DOHH2 (cell line): ENCODE measurements at regions not wholly inside any gene's neighbourhood (a gene's known extent, or its start where the extent isn't known, plus 50 kb on each side); places are given as distances from the start of the nearest gene placed in this dataset.

ENCODE experiments used
- H3F3A ChIP-seq: fragments of 200-600 bp; sonication (generic), shearing (Covaris generic); 2 replicates; pipeline ENCODE4 v1.6.0; 2016; ENCODE audit warnings: antibody characterized with exemption, mild to moderate bottlenecking; ENCODE audit not compliant: control insufficient read depth, insufficient read depth
- H3K27ac ChIP-seq: fragments of 200-600 bp; sonication (generic); 2 replicates; pipeline ENCODE4 v1.5.1; 2014; ENCODE audit warnings: low read depth, mild to moderate bottlenecking, low read length, moderate library complexity
- H3K27me3 ChIP-seq: fragments of 200-600 bp; sonication (generic); 2 replicates; pipeline ENCODE4 v1.6.1; 2014; ENCODE audit warnings: mild to moderate bottlenecking, low read length, mixed read lengths; ENCODE audit not compliant: control insufficient read depth
- H3K36me3 ChIP-seq: fragments of 200-600 bp; sonication (generic); 2 replicates; pipeline ENCODE4 v1.6.1; 2014; ENCODE audit warnings: mild to moderate bottlenecking, low read length, moderate library complexity, mixed read lengths; ENCODE audit not compliant: control insufficient read depth
- H3K4me1 ChIP-seq: fragments of 200-600 bp; sonication (generic); 2 replicates; pipeline ENCODE4 v1.6.1; 2014; ENCODE audit warnings: mild to moderate bottlenecking, low read length, mixed read lengths; ENCODE audit not compliant: control insufficient read depth
- H3K4me2 ChIP-seq: fragments of 200-600 bp; sonication (generic); 2 replicates; pipeline ENCODE4 v1.6.0; 2014; ENCODE audit warnings: mild to moderate bottlenecking, low read length, moderate library complexity
- H3K4me3 ChIP-seq: fragments of 200-600 bp; sonication (generic); 2 replicates; pipeline ENCODE4 v1.5.1; 2014; ENCODE audit warnings: mild to moderate bottlenecking, low read length, mixed read lengths
- H3K79me2 ChIP-seq: fragments of 200-600 bp; sonication (generic); 2 replicates; pipeline ENCODE4 v1.6.1; 2014; ENCODE audit warnings: mild to moderate bottlenecking, low read length, mixed read lengths; ENCODE audit not compliant: control insufficient read depth
- H3K9me2 ChIP-seq: fragments of 200-600 bp; sonication (generic); replicated peaks from 2 replicates; pipeline ENCODE4 v1.6.1; 2014; ENCODE audit warnings: mild to moderate bottlenecking, low read length, mixed read lengths; ENCODE audit not compliant: control insufficient read depth
- H3K9me3 ChIP-seq: fragments of 200-600 bp; sonication (generic); 2 replicates; pipeline ENCODE4 v1.6.1; 2014; ENCODE audit warnings: antibody characterized with exemption, low read length, mixed read lengths; ENCODE audit not compliant: control insufficient read depth, insufficient read depth
- H4K20me1 ChIP-seq: fragments of 200-600 bp; sonication (generic); 2 replicates; pipeline ENCODE4 v1.6.0; 2014; ENCODE audit warnings: low read depth, mild to moderate bottlenecking, antibody characterized with exemption, low read length, moderate library complexity; ENCODE audit not compliant: control insufficient read depth, insufficient read depth
- CTCF ChIP-seq: fragments of 200-600 bp; sonication (generic); IDR thresholded peaks from one replicate; pipeline ENCODE4 v1.5.1; 2014; ENCODE audit warnings: antibody characterized with exemption, mild to moderate bottlenecking, low read depth, low read length; ENCODE audit not compliant: poor library complexity, severe bottlenecking
- EZH2phosphoT487 ChIP-seq: fragments of 200-600 bp; sonication (generic); IDR thresholded peaks from 2 replicates; pipeline ENCODE4 v1.6.1; 2017; ENCODE audit warnings: borderline replicate concordance, mild to moderate bottlenecking, antibody characterized with exemption, low read length, moderate library complexity, mixed read lengths

- Histone ChIP-seq H3K27ac (no peak overlapping the region), H3K79me2 (no peaks in the 10 kb centered on the region), H3K4me3 (no peak overlapping the region), H3K27me3 (no peaks in the 10 kb centered on the region), H3K9me2 (no peaks in the 10 kb centered on the region), H3K36me3 (no peaks in the 10 kb centered on the region), H3K4me2 (no peak overlapping the region), H3K9me3 (no peaks in the 10 kb centered on the region), H3K4me1 (peaks cover 6% of the 10 kb centered on the region), H4K20me1 (no peaks in the 10 kb centered on the region), H3F3A (no peaks in the 10 kb centered on the region)
- no peak for TF ChIP-seq CTCF
- no peak for TF ChIP-seq EZH2phosphoT487
Observed at GRCh38 chr4:11198516-11199305, 230.0 kb downstream of the HS3ST1 start.

- Histone ChIP-seq H3K9me2 (no peaks in the 10 kb centered on the region), H3K27ac (no peak overlapping the region), H3K27me3 (no peaks in the 10 kb centered on the region), H3K36me3 (no peaks in the 10 kb centered on the region), H3K4me3 (no peak overlapping the region), H4K20me1 (no peaks in the 10 kb centered on the region), H3K9me3 (no peaks in the 10 kb centered on the region), H3K4me1 (peaks cover 6% of the 10 kb centered on the region), H3K4me2 (no peak overlapping the region), H3K79me2 (no peaks in the 10 kb centered on the region), H3F3A (no peaks in the 10 kb centered on the region)
- TF ChIP-seq EZH2phosphoT487 = no peak
- no peak for TF ChIP-seq CTCF
Observed at GRCh38 chr4:11197631-11198341, 230.9 kb downstream of the HS3ST1 start.

- Histone ChIP-seq H3F3A (no peaks in the 10 kb centered on the region), H3K4me2 (no peak overlapping the region), H3K4me1 (peaks cover 6% of the 10 kb centered on the region), H3K36me3 (no peaks in the 10 kb centered on the region), H3K9me2 (no peaks in the 10 kb centered on the region), H3K27ac (no peak overlapping the region), H3K9me3 (no peaks in the 10 kb centered on the region), H3K4me3 (no peak overlapping the region), H3K27me3 (no peaks in the 10 kb centered on the region), H4K20me1 (no peaks in the 10 kb centered on the region), H3K79me2 (no peaks in the 10 kb centered on the region)
- TF ChIP-seq EZH2phosphoT487 = no peak
- no peak for TF ChIP-seq CTCF
Observed at GRCh38 chr4:11196927-11197522, 231.7 kb downstream of the HS3ST1 start.
